H1 (cell line): ENCODE measurements at regions not wholly inside any gene's neighbourhood (a gene's known extent, or its start where the extent isn't known, plus 50 kb on each side); places are given as distances from the start of the nearest gene placed in this dataset.
A peak's percentile ranks its signal among the peaks of the same experiment; 100 is the strongest.

Experiments
- CTCF ChIA-PET: fragments of 300-600 bp; sonication (Branson Sonifier 250); formaldehyde crosslinking; loops from one replicate; lab custom pipeline; 2021; ENCODE audit not compliant: partially characterized antibody; lab: Charles Lee
- POLR2A ChIA-PET: fragments of 300-600 bp; sonication (Branson Sonifier 250); formaldehyde crosslinking; loops from one replicate; lab custom pipeline; 2021; ENCODE audit warnings: inconsistent platforms; ENCODE audit not compliant: partially characterized antibody; lab: Charles Lee
- DNase-seq, 2 experiments: peaks; one replicate each; pipeline versions ENCODE4 v3.0.0 to v3.0.0-alpha.2; 2010 to 2022; ENCODE audit warnings: low spot score in 2 of 2, low read depth in 1 of 2, mixed read lengths in 1 of 2
- FAIRE-seq: peaks from 2 replicates; lab custom pipeline; 2011; peaks lifted over from hg19 to GRCh38; lab: Jason Lieb, UNC
- H2AFZ ChIP-seq: 2 replicates; pipeline ENCODE4 v1.8.1; 2012; ENCODE audit warnings: low read length, inconsistent platforms
- H2AK5ac ChIP-seq: 2 replicates; pipeline ENCODE4 v1.6.1; 2013; ENCODE audit warnings: low read depth, low read length
- H2BK120ac ChIP-seq: replicated peaks from 2 replicates; pipeline ENCODE3; 2013; ENCODE audit warnings: low read depth, low read length, inconsistent platforms
- H2BK12ac ChIP-seq: 2 replicates; pipeline ENCODE4 v1.6.1; 2013; ENCODE audit warnings: low read depth, low read length
- H2BK15ac ChIP-seq: 2 replicates; pipeline ENCODE4 v1.6.1; 2013; ENCODE audit warnings: low read length
- H2BK20ac ChIP-seq: 2 replicates; pipeline ENCODE4 v1.6.1; 2013; ENCODE audit warnings: low read length
- H2BK5ac ChIP-seq: 2 replicates; pipeline ENCODE4 v1.6.1; 2013; ENCODE audit warnings: low read depth, low read length
- H3K14ac ChIP-seq: 2 replicates; pipeline ENCODE4 v1.6.1; 2013; ENCODE audit warnings: inconsistent platforms; ENCODE audit not compliant: insufficient read length
- H3K18ac ChIP-seq: 2 replicates; pipeline ENCODE4 v1.6.1; 2013; ENCODE audit warnings: low read length; ENCODE audit errors: extremely low read depth
- H3K23ac ChIP-seq: 2 replicates; pipeline ENCODE4 v1.6.1; 2013; ENCODE audit warnings: inconsistent platforms; ENCODE audit not compliant: insufficient read length
- H3K23me2 ChIP-seq: 2 replicates; pipeline ENCODE4 v1.6.1; 2013; ENCODE audit warnings: low read depth, low read length
- H3K27ac ChIP-seq: 2 replicates; pipeline ENCODE4 v1.6.1; 2011; ENCODE audit warnings: low read depth, low read length, inconsistent platforms
- H3K27me3 ChIP-seq, 4 experiments: replicated peaks in 1 of 4; 1 replicate in 1 of 4; 2 replicates in 3 of 4; pipeline versions ENCODE4 v1.6.1 to v1.8.1; 2011 to 2013; ENCODE audit warnings: low read length in 3 of 4, mild to moderate bottlenecking in 3 of 4, inconsistent platforms in 2 of 4, mixed read lengths in 2 of 4, moderate library complexity in 1 of 4; ENCODE audit not compliant: control insufficient read depth in 3 of 4, insufficient read depth in 3 of 4; ENCODE audit errors: extremely low read depth in 1 of 4
- H3K36me3 ChIP-seq, 4 experiments: 2 replicates each; pipeline versions ENCODE4 v1.6.1 to v1.8.1; 2011 to 2013; ENCODE audit warnings: mild to moderate bottlenecking in 4 of 4, low read length in 3 of 4, moderate library complexity in 2 of 4, control low read depth in 1 of 4, inconsistent platforms in 1 of 4; ENCODE audit not compliant: insufficient read depth in 4 of 4, control insufficient read depth in 2 of 4
- H3K4ac ChIP-seq: replicated peaks from 2 replicates; pipeline ENCODE3; 2013; ENCODE audit warnings: low read length, low read depth, mixed read lengths, inconsistent platforms; ENCODE audit not compliant: insufficient read length
- H3K4me1 ChIP-seq, 4 experiments: replicated peaks in 1 of 4; 1 replicate in 1 of 4; 2 replicates in 3 of 4; pipeline versions ENCODE4 v1.6.1 to v1.8.1; 2011 to 2013; ENCODE audit warnings: low read length in 3 of 4, inconsistent platforms in 2 of 4, mixed read lengths in 1 of 4; ENCODE audit not compliant: insufficient read depth in 4 of 4, control insufficient read depth in 3 of 4
- H3K4me2 ChIP-seq, 2 experiments: 2 replicates each; pipeline versions ENCODE4 v1.6.1 to v1.8.1; 2011 to 2013; ENCODE audit warnings: low read depth in 2 of 2, low read length in 2 of 2, control low read depth in 1 of 2, inconsistent platforms in 1 of 2, mild to moderate bottlenecking in 1 of 2; ENCODE audit not compliant: insufficient read depth in 1 of 2
- H3K4me3 ChIP-seq, 4 experiments: fragments of 200-600, 300-600 bp in 1 of 4; sonication (generic), shearing (Covaris generic), sonication (Bioruptor Twin) in 1 of 4; 2 replicates each; pipeline versions ENCODE4 v1.5.1 to v1.8.1; 2011 to 2016; ENCODE audit warnings: low read length in 4 of 4, low read depth in 3 of 4, control low read depth in 2 of 4, inconsistent platforms in 2 of 4, mild to moderate bottlenecking in 2 of 4, mixed read lengths in 1 of 4, moderate library complexity in 1 of 4; ENCODE audit not compliant: insufficient read depth in 2 of 4; ENCODE audit errors: extremely low read depth in 1 of 4
- H3K56ac ChIP-seq: replicated peaks from 2 replicates; pipeline ENCODE3; 2013; ENCODE audit warnings: low read depth, mild to moderate bottlenecking, mixed read lengths, low read length, inconsistent platforms; ENCODE audit not compliant: insufficient read length
- H3K79me1 ChIP-seq: 2 replicates; pipeline ENCODE4 v1.6.1; 2013; ENCODE audit warnings: low read depth, low read length, control low read depth
- H3K79me2 ChIP-seq, 2 experiments: 2 replicates each; pipeline versions ENCODE4 v1.6.1 to v1.8.1; 2012 to 2013; ENCODE audit warnings: low read length in 2 of 2, mild to moderate bottlenecking in 2 of 2, inconsistent platforms in 1 of 2; ENCODE audit not compliant: insufficient read depth in 2 of 2, control insufficient read depth in 1 of 2
- H3K9ac ChIP-seq, 4 experiments: replicated peaks in 1 of 4; 1 replicate in 1 of 4; 2 replicates in 3 of 4; pipeline versions ENCODE4 v1.6.1 to v1.8.1; 2011 to 2013; ENCODE audit warnings: low read depth in 3 of 4, low read length in 3 of 4, control low read depth in 2 of 4, mild to moderate bottlenecking in 2 of 4, moderate library complexity in 2 of 4, inconsistent platforms in 1 of 4; ENCODE audit errors: extremely low read depth in 1 of 4
- H3K9me3 ChIP-seq, 2 experiments: 2 replicates each; pipeline versions ENCODE4 v1.6.1 to v1.8.1; 2012 to 2013; ENCODE audit warnings: mild to moderate bottlenecking in 2 of 2, moderate library complexity in 2 of 2, control low read depth in 1 of 2, inconsistent platforms in 1 of 2, low read depth in 1 of 2, low read length in 1 of 2, mixed read lengths in 1 of 2; ENCODE audit not compliant: insufficient read depth in 2 of 2
- H4K20me1 ChIP-seq, 2 experiments: replicated peaks in 1 of 2; 2 replicates each; pipeline versions ENCODE3 to v1.8.1; 2011 to 2013; ENCODE audit warnings: inconsistent platforms in 2 of 2, low read length in 2 of 2, mild to moderate bottlenecking in 1 of 2; ENCODE audit not compliant: insufficient read depth in 2 of 2, control insufficient read depth in 1 of 2
- H4K5ac ChIP-seq: 2 replicates; pipeline ENCODE4 v1.6.1; 2013; ENCODE audit warnings: low read length, low read depth, mixed read lengths, inconsistent platforms; ENCODE audit not compliant: insufficient read length
- H4K8ac ChIP-seq: 2 replicates; pipeline ENCODE4 v1.8.0; 2013; ENCODE audit warnings: mild to moderate bottlenecking, moderate library complexity, low read length, inconsistent platforms; ENCODE audit not compliant: insufficient read depth; ENCODE audit errors: extremely low read depth
- H4K91ac ChIP-seq: replicated peaks from 2 replicates; pipeline ENCODE3; 2013; ENCODE audit warnings: low read length, mixed read lengths, inconsistent platforms; ENCODE audit not compliant: insufficient read length
- BRCA1 ChIP-seq: IDR thresholded peaks from 2 replicates; pipeline ENCODE4 v1.6.1; 2012; ENCODE audit warnings: low read depth, low read length, improper control_type of control experiment
- JUN ChIP-seq: IDR thresholded peaks from 2 replicates; pipeline ENCODE4 v1.6.1; 2011; ENCODE audit warnings: low read depth, mild to moderate bottlenecking, improper control_type of control experiment, low read length
- POU5F1 ChIP-seq: IDR thresholded peaks from 2 replicates; pipeline ENCODE4 v1.6.1; 2011; ENCODE audit warnings: low read depth, mild to moderate bottlenecking, low read length, moderate library complexity
- SIX5 ChIP-seq: IDR thresholded peaks from 2 replicates; pipeline ENCODE4 v1.6.1; 2011; ENCODE audit warnings: mild to moderate bottlenecking, low read depth, low read length
- SP1 ChIP-seq: IDR thresholded peaks from 2 replicates; pipeline ENCODE4 v1.6.1; 2011; ENCODE audit warnings: low read depth, low read length
- SUZ12 ChIP-seq: fragments of 200-600 bp; sonication (generic); IDR thresholded peaks from 2 replicates; pipeline ENCODE4 v1.6.1; 2012; ENCODE audit warnings: mild to moderate bottlenecking, inconsistent platforms, low read length, moderate library complexity, mixed read lengths
- TBP ChIP-seq: IDR thresholded peaks from 2 replicates; pipeline ENCODE4 v1.6.1; 2011; ENCODE audit warnings: low read depth, low read length, improper control_type of control experiment
- WGBS, 2 experiments: shearing (Covaris generic) in 1 of 2; methylation state at CpG; one replicate each; pipeline versions ENCODE4 v1.1.6 to v1.1.7; 2013 to 2015; ENCODE audit warnings: low lambda C conversion rate in 2 of 2, mixed read lengths in 2 of 2, inconsistent platforms in 1 of 2, low coverage in 1 of 2, missing lambda C conversion rate in 1 of 2; ENCODE audit not compliant: insufficient replicate concordance in 2 of 2, insufficient coverage in 1 of 2, insufficient read length in 1 of 2; ENCODE audit errors: extremely low coverage in 1 of 2, missing lambda C conversion rate in 1 of 2; 5-methylcytosine and 5-hydroxymethylcytosine counted together

DNA sequence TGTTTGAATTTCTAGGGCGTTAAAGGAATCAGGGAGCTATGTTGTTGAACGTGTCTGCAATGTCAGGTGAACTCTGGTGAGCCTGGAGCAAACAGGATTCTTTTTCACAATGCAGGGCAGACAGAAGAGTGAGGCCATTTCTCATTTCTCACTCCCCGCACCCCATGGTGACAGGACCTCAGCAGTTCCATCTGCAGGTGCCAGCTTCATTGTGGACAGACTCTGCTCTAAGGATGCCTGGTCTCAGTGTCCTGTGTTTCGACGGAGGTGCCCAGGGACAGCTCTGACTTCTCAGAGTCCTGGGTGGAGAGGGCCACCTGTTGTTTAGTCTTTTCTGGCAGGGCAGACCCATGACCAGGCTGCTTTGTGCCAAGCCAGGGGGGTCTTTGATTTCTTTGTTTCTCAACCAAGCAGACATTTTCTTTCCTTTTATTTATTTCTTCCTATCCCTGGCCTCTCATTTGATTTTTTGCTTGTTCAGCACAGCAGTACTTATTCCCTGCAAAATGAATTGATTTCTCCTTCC, 201.5 kb downstream of the RNF144A start:
- Histone ChIP-seq H2BK120ac (no peak overlapping the region), H3K18ac (no peak overlapping the region), H3K4ac (no peak overlapping the region), H3K4me1 (no peaks in the 10 kb centered on the region; a peak in 2 of 7 replicates), H3K9me3 (peaks cover 2 to 3% of the 10 kb centered on the region in 2 experiments; a peak in 1 of 4 replicates), H2BK15ac (0 out of 2 replicates have a peak overlapping the region, but pooled peaks have one; percentile 46), H2AFZ (0 out of 2 replicates have a peak overlapping the region, but pooled peaks have one; percentile 59), H4K20me1 (no peaks in the 10 kb centered on the region), H2BK12ac (peak overlapping the region; percentile 50; the same call in 1 of the 2 replicates), H4K8ac (no peak overlapping the region), H3K36me3 (no peaks in the 10 kb centered on the region), H4K91ac (no peak overlapping the region), H2AK5ac (no peak overlapping the region), H3K4me3 (no peak overlapping the region), H2BK5ac (no peak overlapping the region), H3K23me2 (no peaks in the 10 kb centered on the region), H3K79me1 (no peaks in the 10 kb centered on the region), H3K79me2 (no peaks in the 10 kb centered on the region), H3K9ac (no peak overlapping the region), H3K23ac (no peak overlapping the region), H3K27me3 (no peaks in the 10 kb centered on the region), H4K5ac (no peak overlapping the region), H2BK20ac (peak overlapping the region; percentile 90; the same call in 1 of the 2 replicates)
- POLR2A ChIA-PET = interaction anchor here (0.5 kb wide), 1 partner anchor 727 kb away, joined by 4 read pairs; no protein-coding TSS in a partner anchor
- DNase-seq = no peak
- WGBS, 2 experiments = 77% methylated on average over 5 of the region's 5 CpGs; no CpG with 5 or more reads in 1 of the 2 experiments
- TF ChIP-seq SIX5 (no peak), TBP (no peak), JUN (no peak), SP1 (no peak), SUZ12 (no peak), BRCA1 (no peak), POU5F1 (no peak)
- TF ChIP-seq, all 59 proteins: peak for 0
- Histone ChIP-seq H3K56ac (no peak overlapping the region), H3K27ac (no peak overlapping the region), H3K14ac (no peak overlapping the region), H3K4me2 (no peak overlapping the region)
- no peak for FAIRE-seq
- CTCF ChIA-PET = interaction anchor here (0.6 to 6.2 kb wide), 18 partner anchors 9 to 788 kb away, joined by 3 to 40 read pairs (median 3); no protein-coding TSS in a partner anchor
